ENCODE measurements at regions not wholly inside any gene's neighbourhood (a gene's known extent, or its start where the extent isn't known, plus 50 kb on each side); places are given as distances from the start of the nearest gene placed in this dataset.
"Not testable (repeated sequence)": the region's sequence is repeated elsewhere in the genome, so short reads cannot be mapped to it uniquely, and the experiment has no call there.

DNA sequence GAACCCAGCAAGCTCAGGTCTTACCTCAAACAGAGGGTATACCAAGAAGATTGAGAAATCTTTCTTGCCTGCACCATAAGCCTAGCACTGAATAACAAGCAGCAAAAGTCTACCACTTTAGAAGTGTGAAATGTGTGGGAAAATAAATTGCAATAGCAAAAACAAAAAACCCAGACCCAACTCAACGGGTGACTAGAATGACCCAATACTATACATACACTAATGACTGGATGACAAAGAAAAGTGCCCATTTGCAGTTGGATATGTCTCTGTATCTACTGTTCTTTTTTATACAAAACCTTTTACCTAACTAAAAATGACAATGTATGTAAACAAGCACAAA is 950.6 kb downstream of the TRIB2 start:
- H3K4me3 ChIP-seq (ENCODE audit: low read depth, low read length), result no peak overlapping the region
- no peak for DNase-seq (ENCODE audit: low read depth, low spot score)
- in situ Hi-C loops (cut with HindIII; ENCODE audit: low sequenced_read_pairs), result no loop called here
- TF ChIP-seq, protein P1, sequence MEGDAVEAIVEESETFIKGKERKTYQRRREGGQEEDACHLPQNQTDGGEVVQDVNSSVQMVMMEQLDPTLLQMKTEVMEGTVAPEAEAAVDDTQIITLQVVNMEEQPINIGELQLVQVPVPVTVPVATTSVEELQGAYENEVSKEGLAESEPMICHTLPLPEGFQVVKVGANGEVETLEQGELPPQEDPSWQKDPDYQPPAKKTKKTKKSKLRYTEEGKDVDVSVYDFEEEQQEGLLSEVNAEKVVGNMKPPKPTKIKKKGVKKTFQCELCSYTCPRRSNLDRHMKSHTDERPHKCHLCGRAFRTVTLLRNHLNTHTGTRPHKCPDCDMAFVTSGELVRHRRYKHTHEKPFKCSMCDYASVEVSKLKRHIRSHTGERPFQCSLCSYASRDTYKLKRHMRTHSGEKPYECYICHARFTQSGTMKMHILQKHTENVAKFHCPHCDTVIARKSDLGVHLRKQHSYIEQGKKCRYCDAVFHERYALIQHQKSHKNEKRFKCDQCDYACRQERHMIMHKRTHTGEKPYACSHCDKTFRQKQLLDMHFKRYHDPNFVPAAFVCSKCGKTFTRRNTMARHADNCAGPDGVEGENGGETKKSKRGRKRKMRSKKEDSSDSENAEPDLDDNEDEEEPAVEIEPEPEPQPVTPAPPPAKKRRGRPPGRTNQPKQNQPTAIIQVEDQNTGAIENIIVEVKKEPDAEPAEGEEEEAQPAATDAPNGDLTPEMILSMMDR (IDR thresholded peaks at IDR 0.05; ENCODE audit: low read depth, low read length), result no peak

DNA sequence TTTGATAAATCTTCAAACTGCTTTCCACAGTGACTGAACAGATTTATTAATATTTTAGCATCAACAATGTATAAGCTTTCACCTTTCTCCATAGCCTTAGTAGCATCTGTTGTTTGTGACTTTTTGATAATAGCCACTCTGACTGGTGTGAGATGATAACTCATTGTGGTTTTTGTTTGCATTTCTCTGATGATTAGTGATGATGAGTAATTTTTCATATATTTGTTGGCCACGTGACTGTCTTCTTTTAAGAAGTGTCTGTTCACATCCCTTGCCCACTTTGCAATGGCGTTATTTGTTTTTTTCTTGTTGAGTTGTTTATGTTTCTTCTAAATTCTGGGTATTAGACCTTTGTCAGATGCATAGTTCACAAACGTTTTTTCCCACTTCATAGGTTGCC is 952.9 kb downstream of the TRIB2 start:
- H3K4me3 ChIP-seq (ENCODE audit: low read depth, low read length), result no peak overlapping the region
- TF ChIP-seq, protein P1 (IDR thresholded peaks at IDR 0.05; ENCODE audit: low read depth, low read length), result no peak
- DNase-seq (ENCODE audit: low read depth, low spot score), result no peak
- in situ Hi-C loops (cut with HindIII; ENCODE audit: low sequenced_read_pairs), result no loop called here

DNA sequence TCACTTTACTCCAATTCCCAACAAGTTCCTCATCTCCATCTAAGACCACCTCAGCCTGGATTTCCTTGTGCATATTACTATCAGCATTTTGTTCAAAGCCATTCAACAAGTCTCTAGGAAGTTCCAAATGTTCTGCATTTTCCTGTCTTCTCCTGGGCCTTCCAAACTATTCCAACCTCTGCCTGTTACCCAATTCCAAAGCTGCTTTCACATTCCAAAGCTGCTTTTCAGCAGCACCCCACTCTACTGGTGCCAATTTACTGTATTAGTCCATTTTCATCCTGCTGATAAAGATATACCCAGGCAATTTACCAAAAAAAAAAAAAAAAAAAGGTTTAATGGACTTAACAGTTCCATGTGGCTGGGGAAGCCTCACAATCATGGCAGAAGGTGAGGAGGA is 957.1 kb downstream of the TRIB2 start:
- H3K4me3 ChIP-seq (ENCODE audit: low read depth, low read length); DNase-seq (ENCODE audit: low read depth, low spot score); in situ Hi-C loops (cut with HindIII; ENCODE audit: low sequenced_read_pairs): not testable (repeated sequence)

DNA sequence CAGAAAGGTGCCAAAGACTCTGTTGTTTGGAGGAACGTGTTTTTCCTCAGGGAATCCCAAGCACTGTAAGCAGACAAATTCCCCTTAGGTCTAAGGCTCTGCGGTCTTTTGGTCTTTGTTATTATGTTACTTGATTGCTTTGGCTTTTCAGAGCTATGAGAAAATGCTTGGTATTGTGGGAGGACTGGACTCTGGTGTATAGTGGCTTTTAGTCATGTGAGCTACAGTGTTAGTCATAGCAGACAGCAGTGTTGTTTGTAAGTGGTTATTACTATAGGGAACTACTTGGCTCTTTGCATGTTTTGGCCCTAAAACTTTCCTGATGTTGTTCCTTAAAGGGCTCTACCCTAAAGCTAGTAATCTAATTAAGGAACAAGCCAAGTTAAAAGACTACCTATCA is 956.2 kb upstream of the LRATD1 start:
- in situ Hi-C loops (cut with HindIII; ENCODE audit: low sequenced_read_pairs), result no loop called here
- TF ChIP-seq, protein P1 (IDR thresholded peaks at IDR 0.05; ENCODE audit: low read depth, low read length), result no peak
- DNase-seq (ENCODE audit: low read depth, low spot score), result peak; percentile 84
- no peak overlapping the region for H3K4me3 ChIP-seq (ENCODE audit: low read depth, low read length)

DNA sequence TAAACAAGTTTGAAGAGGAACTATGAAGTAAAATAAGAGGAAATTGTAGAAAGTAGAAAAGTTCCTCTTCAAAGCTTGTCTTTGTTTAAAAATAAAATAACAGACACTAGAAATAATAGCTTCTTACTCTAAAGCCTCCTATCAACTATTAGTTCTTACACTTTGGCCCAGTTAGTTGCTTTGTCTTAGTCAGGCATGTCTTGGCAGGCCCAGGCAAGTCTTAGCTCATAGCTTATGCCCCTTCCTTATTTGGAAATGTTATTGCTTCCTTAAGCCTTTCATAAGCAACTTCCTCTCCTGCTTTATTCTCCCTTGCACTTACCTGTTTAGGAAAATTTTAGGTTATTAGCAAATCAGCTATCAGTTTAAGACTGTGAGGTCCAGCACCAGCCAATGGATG is 950.6 kb upstream of the LRATD1 start:
- in situ Hi-C loops (cut with HindIII; ENCODE audit: low sequenced_read_pairs), result no loop called here
- peak; percentile 36 for DNase-seq (ENCODE audit: low read depth, low spot score)
- TF ChIP-seq, protein P1 (IDR thresholded peaks at IDR 0.05; ENCODE audit: low read depth, low read length), result no peak
- no peak overlapping the region for H3K4me3 ChIP-seq (ENCODE audit: low read depth, low read length)

DNA sequence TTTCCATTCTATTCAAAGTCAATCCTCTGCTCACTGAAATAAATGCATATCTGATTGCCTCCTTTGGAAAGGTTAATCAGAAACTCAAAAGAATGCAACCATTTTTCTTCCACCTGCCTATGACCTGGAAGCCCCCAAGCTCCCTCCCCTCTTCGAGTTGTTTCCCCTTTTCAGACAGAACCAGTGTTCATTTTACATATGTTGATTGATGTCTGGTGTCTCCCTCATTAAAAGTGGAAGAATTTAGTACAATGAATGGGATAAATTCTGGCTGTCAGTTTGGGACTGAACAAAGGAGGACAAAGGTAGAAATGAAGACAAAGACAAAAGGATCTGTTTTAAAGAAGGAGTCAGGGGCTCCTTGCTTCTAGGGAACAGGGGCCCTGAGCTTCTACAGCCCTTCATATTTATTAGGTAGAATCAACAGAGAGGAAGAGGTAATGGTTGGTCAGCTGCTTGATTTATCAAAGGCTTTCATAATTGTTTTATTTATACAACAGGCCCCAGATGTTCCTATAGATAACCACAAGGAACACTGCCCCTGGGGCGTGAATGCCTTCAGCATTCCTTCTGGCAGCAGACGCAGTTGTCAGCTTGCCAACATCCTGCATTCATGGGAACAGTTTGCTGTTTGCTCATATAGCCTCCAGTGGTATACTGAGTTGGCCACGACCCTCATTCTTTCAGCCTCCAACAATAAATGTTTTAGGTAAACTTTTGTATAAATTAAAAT is 949.8 kb upstream of the LRATD1 start:
- peak; percentile 82 for DNase-seq (ENCODE audit: low read depth, low spot score)
- TF ChIP-seq, protein P1 (IDR thresholded peaks at IDR 0.05; ENCODE audit: low read depth, low read length), result no peak
- in situ Hi-C loops (cut with HindIII; ENCODE audit: low sequenced_read_pairs), result no loop called here
- no peak overlapping the region for H3K4me3 ChIP-seq (ENCODE audit: low read depth, low read length)

DNA sequence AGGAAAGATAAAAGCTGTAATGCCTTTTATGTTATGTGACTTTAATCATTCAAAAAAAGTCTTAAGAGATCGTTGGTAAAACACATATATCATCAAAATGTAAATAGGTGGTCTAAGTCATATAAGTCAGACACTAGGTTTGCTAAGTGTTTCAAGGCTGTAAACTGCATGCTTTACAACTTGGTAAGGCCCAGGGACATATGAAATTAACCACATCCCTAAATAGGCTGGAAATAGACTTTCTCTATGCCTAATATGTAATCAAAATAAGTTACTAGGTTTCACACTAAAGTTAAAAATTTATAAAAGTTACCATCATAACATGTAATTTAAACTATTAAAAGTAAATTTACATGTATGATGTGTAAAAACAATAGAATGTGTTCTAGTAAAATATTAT is 946.3 kb upstream of the LRATD1 start:
- TF ChIP-seq, protein P1 (IDR thresholded peaks at IDR 0.05; ENCODE audit: low read depth, low read length), result no peak
- no peak for DNase-seq (ENCODE audit: low read depth, low spot score)
- in situ Hi-C loops (cut with HindIII; ENCODE audit: low sequenced_read_pairs), result no loop called here
- H3K4me3 ChIP-seq (ENCODE audit: low read depth, low read length), result no peak overlapping the region

Measured in astrocyte of the spinal cord (primary cell).